CD4-positive, alpha-beta T cell treated with Interleukin-10 for 1 hour (primary cell): ENCODE measurements at regions not wholly inside any gene's neighbourhood (a gene's known extent, or its start where the extent isn't known, plus 50 kb on each side); places are given as distances from the start of the nearest gene placed in this dataset.
A peak's percentile ranks its signal among the peaks of the same experiment; 100 is the strongest.

Source experiments
- DNase-seq: peaks from one replicate; pipeline ENCODE4 v3.0.0-alpha.2; 2020

DNA sequence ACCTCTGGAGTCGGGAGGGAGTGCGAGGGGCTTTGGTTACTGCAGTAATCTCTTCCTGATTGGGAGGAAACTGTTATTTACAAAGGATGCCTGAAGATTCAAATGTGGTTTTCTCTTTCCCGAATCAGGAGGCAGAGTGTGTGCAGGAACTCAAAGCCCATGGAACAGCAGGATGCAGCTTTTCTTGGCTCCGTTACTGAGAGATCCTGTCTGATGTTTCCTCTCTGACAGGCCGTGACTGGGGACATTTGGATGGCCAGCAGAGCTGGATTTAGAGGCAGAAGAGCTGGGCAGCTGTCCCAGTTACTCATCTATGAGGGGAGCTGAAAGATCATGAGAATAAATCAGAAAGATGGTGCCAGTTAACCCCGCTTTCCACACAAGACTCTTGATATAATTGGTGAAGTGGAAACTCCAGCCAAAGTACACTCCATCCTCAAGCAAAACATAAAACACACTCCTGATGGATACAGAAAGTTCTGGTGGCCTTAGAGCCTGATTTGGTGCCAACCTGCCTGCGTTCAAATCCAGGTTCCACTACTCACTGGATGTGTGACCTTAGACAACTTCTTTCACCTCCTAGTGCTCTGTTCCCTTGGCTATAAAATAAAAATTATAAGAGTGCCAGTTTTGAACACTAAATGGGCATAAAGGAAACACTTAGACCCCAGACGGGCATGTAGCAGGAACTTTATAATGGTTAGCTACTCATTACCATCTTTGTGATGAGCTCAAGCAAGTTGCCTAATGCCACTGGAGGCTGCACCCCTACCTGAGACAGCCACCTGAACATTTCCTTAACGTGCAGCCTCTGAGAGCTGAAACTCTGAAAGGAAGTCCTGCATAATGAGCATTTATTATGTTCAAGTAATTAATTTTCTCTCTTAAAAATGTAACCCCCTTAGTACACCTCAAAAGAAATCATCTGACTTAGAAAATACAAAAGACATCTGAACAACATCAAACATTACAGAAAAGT lies 349.0 kb upstream of the GATB start:
- no peak for DNase-seq

GRCh38 chr4:152107736-152108500 lies 347.1 kb upstream of the GATB start:
- no peak for DNase-seq

DNA sequence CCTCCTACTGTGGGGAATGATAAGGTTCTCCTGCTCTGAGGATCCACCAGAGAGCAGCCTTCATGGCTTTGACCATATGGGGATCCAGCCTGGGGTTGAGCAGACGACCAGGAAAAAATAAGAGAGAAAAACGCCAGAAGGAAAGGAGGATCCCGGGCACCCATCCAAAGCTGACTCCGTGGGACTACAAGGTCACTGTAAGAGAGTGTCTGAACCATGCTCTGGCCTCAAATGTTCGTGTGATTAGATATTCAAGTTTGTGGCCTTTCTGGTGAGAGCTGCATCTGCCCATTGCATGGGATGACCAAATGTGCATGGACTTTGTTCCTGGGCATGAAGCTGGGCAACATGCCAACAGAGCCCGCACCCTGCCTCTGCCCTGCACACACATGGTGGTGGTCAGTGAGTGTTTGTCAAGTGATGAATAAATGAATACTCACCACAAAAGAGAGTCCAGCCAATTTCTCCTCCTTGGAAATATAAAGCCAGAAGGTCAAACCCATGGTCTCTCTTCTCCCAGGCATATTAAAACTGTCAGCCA lies 346.0 kb upstream of the GATB start:
- DNase-seq: no peak

GRCh38 chr4:152106113-152106763 lies 345.4 kb upstream of the GATB start:
- DNase-seq: peak; percentile 36

GRCh38 chr4:152104901-152105357 lies 344.1 kb upstream of the GATB start:
- no peak for DNase-seq

DNA sequence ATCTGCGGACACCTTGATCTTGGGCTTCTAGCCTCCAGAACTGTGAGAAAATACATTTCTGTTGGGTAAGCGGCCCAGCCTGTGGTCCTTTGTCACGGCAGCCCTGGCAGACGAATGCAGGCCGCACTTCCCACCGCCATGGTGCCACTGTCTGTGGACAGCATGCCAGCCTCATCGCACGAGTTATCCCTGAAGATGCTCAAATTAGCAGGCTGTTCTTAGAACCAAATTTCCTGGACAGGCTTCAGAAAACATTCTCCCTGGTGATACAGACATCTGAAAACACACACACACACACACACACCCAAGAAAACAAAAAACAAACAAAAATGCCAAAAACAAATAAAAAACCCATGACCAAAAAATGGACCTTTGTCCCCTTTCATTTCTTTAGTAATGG lies 343.5 kb upstream of the GATB start:
- no peak for DNase-seq

- no peak for DNase-seq
These were observed 342.5 kb upstream of the GATB start for GRCh38 chr4:152103181-152103901.

GRCh38 chr4:152102436-152103000 lies 341.7 kb upstream of the GATB start:
- no peak for DNase-seq

GRCh38 chr4:152101556-152102435 lies 341.0 kb upstream of the GATB start:
- DNase-seq: no peak

- peak; percentile 87 for DNase-seq
These were observed 339.8 kb upstream of the GATB start for GRCh38 chr4:152100379-152101201.

- no peak for DNase-seq
These were observed 339.2 kb upstream of the GATB start for GRCh38 chr4:152099981-152100378.

GRCh38 chr4:152099555-152099954 lies 338.7 kb upstream of the GATB start:
- DNase-seq: peak; percentile 26

- DNase-seq: no peak
These were observed 338.2 kb upstream of the GATB start for GRCh38 chr4:152099061-152099425.

GRCh38 chr4:152098365-152099060 lies 337.7 kb upstream of the GATB start:
- no peak for DNase-seq

DNA sequence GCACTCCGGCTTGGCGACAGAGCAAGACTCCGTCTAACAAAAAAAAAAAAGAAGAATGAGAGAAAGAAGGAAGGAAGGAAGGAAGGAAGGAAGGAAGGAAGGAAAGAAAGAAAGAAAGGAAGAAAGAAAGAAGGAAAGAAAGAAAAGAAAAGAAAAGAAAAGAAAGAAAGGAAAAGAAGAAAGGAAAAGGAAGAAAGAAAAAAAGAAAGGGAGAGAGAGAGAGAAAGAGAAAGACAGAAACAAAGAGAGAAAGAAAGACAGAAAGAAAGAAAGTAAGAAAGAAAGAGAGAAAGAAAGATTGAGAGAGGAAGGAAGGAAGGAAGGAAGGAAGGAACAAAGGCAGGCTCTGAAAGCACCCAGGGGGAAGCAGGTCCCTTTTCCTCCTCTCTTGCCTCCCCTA lies 336.6 kb upstream of the GATB start:
- DNase-seq: no peak

DNA sequence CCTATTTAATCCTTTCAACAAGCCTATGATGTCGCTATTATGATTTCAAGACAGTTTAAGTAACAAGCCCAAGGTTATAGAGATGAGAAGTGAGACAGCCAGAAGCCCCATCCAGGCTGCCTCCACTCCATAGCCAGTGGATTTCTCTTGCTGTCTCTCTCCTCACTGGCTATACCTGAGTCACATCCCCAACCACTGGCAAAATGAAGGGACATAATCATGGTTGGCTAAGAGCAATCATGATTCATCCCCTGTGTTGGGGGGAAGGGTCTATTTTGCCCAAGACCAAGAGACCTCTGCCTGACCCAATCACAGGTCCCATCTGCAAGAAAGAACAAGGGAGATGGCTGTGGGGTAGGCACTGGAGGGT lies 334.9 kb upstream of the GATB start:
- DNase-seq: no peak

DNA sequence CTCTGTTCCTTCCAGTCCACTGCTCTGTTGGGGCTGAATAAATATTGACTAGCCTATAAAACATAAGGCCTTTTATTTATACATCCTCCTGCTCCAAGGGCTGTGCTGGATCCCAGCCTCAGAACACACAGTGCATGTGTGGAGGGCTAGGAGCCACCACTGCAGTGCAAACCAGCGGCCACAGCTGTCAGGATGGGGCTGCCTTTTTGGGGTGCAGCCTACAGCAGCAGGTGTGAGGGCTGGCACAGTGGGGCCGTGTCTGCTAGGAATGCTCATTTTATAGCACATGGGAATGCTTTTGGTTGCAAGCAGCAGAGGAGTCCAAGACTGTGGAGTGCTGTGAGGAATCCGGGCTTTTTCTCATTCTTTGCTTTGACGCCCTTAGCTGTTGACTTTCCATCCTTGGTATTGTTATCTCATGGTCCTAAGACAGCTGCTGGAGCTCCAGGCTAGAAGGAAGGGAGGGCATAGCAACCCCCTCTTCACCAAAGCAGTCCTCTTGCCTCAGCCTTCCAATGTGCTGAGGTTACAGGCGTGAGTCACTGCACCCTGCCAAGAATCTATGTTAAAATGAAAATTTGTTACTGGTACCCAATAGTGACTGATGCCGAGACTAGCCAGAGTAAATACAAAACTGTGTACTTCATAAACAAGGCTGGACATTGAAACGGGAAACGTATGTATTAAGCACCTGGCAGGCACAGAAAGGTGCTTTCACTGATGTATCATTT lies 334.3 kb upstream of the GATB start:
- no peak for DNase-seq

GRCh38 chr4:152091405-152091804 lies 330.6 kb upstream of the GATB start:
- DNase-seq: no peak

- no peak for DNase-seq
These were observed 329.7 kb upstream of the GATB start for GRCh38 chr4:152090543-152090942.
